Thymus (tissue), 11 donors: ENCODE measurements at regions not wholly inside any gene's neighbourhood (a gene's known extent, or its start where the extent isn't known, plus 50 kb on each side); places are given as distances from the start of the nearest gene placed in this dataset.

Experiments used
- DNase-seq, 9 donors: peaks; one replicate each; pipeline ENCODE4 v3.0.0-alpha.2; 2013; ENCODE audit warnings: low spot score in 9 of 9, low read depth in 6 of 9, missing footprints in 1 of 9
- H3K27ac ChIP-seq, 2 donors: one replicate each; pipeline ENCODE4 v1.5.1; 2013; ENCODE audit warnings: control low read depth in 1 of 2, low read depth in 1 of 2, low read length in 1 of 2, mild to moderate bottlenecking in 1 of 2, moderate library complexity in 1 of 2
- H3K27me3 ChIP-seq, 2 donors: one replicate each; pipeline ENCODE4 v1.5.1; 2013; ENCODE audit warnings: low read length in 1 of 2; ENCODE audit not compliant: control insufficient read depth in 2 of 2, insufficient read depth in 1 of 2
- H3K36me3 ChIP-seq, 2 donors: one replicate each; pipeline ENCODE4 v1.5.1; 2013; ENCODE audit warnings: low read length in 1 of 2, mild to moderate bottlenecking in 1 of 2, moderate library complexity in 1 of 2; ENCODE audit not compliant: control insufficient read depth in 2 of 2, insufficient read depth in 2 of 2
- H3K4me1 ChIP-seq, 2 donors: one replicate each; pipeline ENCODE4 v1.5.1; 2013; ENCODE audit warnings: low read length in 2 of 2; ENCODE audit not compliant: control insufficient read depth in 2 of 2, insufficient read depth in 2 of 2
- H3K4me3 ChIP-seq, 2 donors: one replicate each; pipeline ENCODE4 v1.5.1; 2013; ENCODE audit warnings: low read length in 2 of 2, control low read depth in 1 of 2, mild to moderate bottlenecking in 1 of 2
- H3K9me3 ChIP-seq, 2 donors: one replicate each; pipeline ENCODE4 v1.5.1; 2013; ENCODE audit warnings: low read length in 1 of 2, mild to moderate bottlenecking in 1 of 2; ENCODE audit not compliant: control insufficient read depth in 2 of 2, insufficient read depth in 1 of 2
- WGBS: extraction: QIAGEN DNeasy Blood & Tissue Kit; methylation state at CpG from one replicate; pipeline ENCODE4 v1.1.7; 2013; 5-methylcytosine and 5-hydroxymethylcytosine counted together
- donor health status: healthy.

DNA sequence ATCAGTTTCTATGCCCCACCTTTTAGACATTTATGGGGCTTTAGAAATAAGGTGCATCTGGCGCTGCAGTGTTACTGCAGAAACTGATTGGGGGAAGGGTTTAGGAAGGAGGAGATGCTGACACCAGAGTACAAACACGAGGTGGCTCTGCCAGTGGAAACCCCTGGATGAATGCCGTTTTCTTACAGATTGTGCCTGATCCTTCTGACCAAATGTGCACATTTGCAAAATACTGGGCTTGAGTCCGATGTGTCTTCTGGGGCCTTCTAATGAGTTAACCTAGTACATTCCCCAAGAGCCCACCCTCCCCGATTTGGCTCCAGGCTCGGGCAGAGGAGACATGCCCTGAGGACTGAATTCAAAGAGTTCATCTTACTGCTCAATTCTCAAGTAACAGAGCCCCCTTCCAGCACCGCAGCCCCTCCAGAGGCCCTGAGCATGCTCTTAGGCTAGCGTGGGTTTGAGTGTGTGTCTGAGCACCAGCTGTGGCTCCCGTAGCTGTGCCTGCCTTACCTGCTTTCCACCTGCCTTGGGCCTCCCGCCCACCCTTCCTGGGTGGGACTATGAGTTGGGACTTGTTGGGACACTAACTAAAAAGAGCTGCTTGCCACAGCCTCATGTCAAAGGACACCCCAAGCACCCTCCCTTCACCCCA, 116.7 kb upstream of the COPS8 start:
- Histone ChIP-seq H3K9me3 (no peaks in the 10 kb centered on the region), H3K27ac (peak overlapping the region; percentile 80 to 83), H3K36me3 (no peaks in the 10 kb centered on the region), H3K4me1 (peaks cover 21 to 64% of the 10 kb centered on the region in 2 donors), H3K4me3 (no peak overlapping the region), H3K27me3 (no peaks in the 10 kb centered on the region)
- DNase-seq, result peak in 3 of 9 donors; percentile 23 to 59 (median 26)
- 65% methylated on average over 10 of the region's 10 CpGs for WGBS

- Histone ChIP-seq H3K9me3 (no peaks in the 10 kb centered on the region), H3K27ac (peak overlapping the region; percentile 80 to 83), H3K36me3 (no peaks in the 10 kb centered on the region), H3K27me3 (no peaks in the 10 kb centered on the region), H3K4me1 (peaks cover 21 to 64% of the 10 kb centered on the region in 2 donors), H3K4me3 (peak overlapping the region; percentile 1 to 29)
- DNase-seq, result peak in 6 of 9 donors; percentile 27 to 76 (median 48)
- 22% methylated on average over 17 of the region's 17 CpGs for WGBS
These were observed 115.7 kb upstream of the COPS8 start for GRCh38 chr2:236969767-236970655.

DNA sequence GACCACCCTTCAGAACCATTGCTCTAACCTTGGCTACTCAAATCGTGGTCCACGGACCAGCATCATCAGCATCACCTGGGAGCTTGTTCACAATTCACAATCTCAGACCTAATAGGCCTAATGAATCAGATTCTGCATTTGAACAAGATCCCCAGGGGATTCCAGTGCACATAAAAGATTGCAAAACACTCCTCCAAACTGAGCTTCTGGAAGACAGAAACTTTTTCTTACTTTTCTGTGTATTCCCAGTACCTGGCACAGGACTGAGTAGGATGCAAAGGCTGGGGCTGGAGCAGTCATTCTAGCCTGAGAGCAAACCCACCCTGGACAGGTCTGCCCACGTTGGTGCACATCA, 115.1 kb upstream of the COPS8 start:
- DNase-seq, result no peak
- H3K4me3 ChIP-seq, result no peak overlapping the region
- no peaks in the 10 kb centered on the region for H3K27me3 ChIP-seq
- 97% methylated on average over 3 of the region's 3 CpGs for WGBS
- peak overlapping the region; percentile 36 to 83 for H3K27ac ChIP-seq
- no peaks in the 10 kb centered on the region for H3K36me3 ChIP-seq
- peaks cover 21 to 64% of the 10 kb centered on the region in 2 donors for H3K4me1 ChIP-seq
- no peaks in the 10 kb centered on the region for H3K9me3 ChIP-seq

GRCh38 chr2:236971131-236971821, 114.4 kb upstream of the COPS8 start:
- Histone ChIP-seq H3K4me1 (peaks cover 21 to 64% of the 10 kb centered on the region in 2 donors), H3K27me3 (no peaks in the 10 kb centered on the region), H3K27ac (no peak overlapping the region), H3K36me3 (no peaks in the 10 kb centered on the region), H3K4me3 (no peak overlapping the region), H3K9me3 (no peaks in the 10 kb centered on the region)
- no peak for DNase-seq
- 94% methylated on average over 15 of the region's 15 CpGs for whole genome bisulfite sequencing

DNA sequence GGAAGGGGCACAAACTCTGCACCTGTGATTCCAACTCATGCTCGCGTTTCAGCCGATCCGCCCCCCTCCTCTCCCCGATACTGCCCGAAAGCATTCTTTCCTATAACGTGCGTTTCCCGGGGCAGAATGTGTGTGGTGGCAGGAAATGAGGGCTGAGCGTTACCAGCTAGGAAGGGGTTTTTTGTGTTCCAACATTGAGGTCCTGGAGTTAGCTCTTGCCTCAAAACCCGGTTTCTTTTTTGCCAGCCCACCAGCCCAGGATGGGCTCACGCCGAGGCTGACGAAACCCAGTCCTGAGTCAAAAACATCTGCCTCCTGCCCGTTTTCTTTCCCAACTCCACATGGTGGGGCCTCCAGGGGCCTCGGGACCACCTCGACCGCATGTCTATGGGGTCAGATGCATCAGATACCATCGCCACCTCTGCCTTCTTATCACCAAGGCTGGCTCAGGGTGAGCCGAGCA, 113.7 kb upstream of the COPS8 start:
- H3K4me1 ChIP-seq, result peaks cover 21 to 61% of the 10 kb centered on the region in 2 donors
- 86% methylated on average over 20 of the region's 20 CpGs for WGBS
- no peaks in the 10 kb centered on the region for H3K27me3 ChIP-seq
- H3K36me3 ChIP-seq, result no peaks in the 10 kb centered on the region
- H3K27ac ChIP-seq, result no peak overlapping the region
- H3K9me3 ChIP-seq, result no peaks in the 10 kb centered on the region
- DNase-seq, result no peak
- H3K4me3 ChIP-seq, result no peak overlapping the region

DNA sequence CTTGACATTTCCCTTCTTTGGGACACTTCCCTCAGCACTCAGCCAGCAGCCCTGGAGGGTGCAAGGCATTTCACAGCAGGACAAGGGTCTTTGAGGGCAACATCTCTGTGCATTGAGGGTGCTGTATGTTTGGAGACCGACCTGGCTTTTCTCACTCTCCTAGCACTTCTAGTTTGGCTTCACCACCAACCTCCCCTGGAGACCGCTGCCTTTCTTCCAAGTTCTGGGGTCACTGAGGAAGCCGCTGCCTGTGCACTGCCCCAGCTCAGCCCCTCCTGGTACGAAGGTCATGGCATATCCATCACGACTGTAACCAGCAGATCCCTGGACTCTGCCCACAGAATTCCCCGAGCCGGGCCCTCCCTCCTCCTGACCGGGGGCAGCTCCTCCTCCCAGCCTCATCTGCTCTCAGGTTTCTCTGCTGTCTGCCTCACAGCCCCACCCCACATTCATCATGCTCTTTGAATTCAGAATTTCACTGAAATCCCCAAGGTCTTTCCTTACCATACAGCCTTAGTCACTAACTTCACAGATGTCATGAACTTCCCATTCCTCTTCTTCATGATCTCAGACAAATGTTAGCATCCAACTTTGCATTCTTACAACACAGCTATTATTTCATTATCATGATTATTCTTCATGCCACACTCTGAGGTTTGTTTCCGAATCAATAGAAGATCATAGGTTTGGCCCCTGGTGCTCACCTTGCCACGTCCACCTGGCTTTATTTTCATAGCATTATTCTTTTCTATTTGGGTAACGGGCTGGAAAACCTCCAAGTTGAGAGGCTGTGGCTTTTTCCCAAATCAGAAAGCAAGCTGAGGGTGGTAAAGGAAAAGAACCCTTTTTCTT, 113.0 kb upstream of the COPS8 start:
- H3K27ac ChIP-seq, result peak overlapping the region; percentile 33 to 66
- DNase-seq, result no peak
- H3K9me3 ChIP-seq, result no peaks in the 10 kb centered on the region
- peaks cover 18 to 53% of the 10 kb centered on the region in 2 donors for H3K4me1 ChIP-seq
- no peaks in the 10 kb centered on the region for H3K27me3 ChIP-seq
- 90% methylated on average over 11 of the region's 11 CpGs for WGBS
- H3K4me3 ChIP-seq, result no peak overlapping the region
- no peaks in the 10 kb centered on the region for H3K36me3 ChIP-seq

GRCh38 chr2:236973343-236973980, 112.2 kb upstream of the COPS8 start:
- DNase-seq, result no peak
- no peaks in the 10 kb centered on the region for H3K27me3 ChIP-seq
- peak overlapping the region in 1 of 2 donors; percentile 66 for H3K27ac ChIP-seq
- WGBS, result 92% methylated on average over 7 of the region's 7 CpGs
- peaks cover 16 to 45% of the 10 kb centered on the region in 2 donors for H3K4me1 ChIP-seq
- H3K9me3 ChIP-seq, result no peaks in the 10 kb centered on the region
- H3K4me3 ChIP-seq, result no peak overlapping the region
- no peaks in the 10 kb centered on the region for H3K36me3 ChIP-seq

DNA sequence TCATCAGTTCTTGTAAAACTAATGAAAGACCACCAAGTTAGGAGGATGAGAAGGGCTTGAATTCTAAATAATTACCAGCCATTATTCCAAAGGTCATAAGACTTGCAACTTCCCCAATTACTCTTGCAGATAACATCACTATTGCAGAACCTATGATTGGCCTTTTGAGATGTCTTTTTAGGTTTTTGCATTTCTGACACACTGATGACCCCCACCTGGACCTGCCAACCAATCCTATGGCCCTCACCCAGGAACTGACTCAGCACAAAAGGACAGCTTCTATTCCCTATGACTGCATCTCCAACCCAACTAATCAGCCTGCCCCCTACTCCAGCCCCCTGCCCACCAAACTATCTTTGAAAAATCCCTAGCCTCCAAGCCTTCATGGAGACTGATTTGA, 111.5 kb upstream of the COPS8 start:
- Histone ChIP-seq H3K9me3 (no peaks in the 10 kb centered on the region), H3K27ac (no peak overlapping the region), H3K4me3 (no peak overlapping the region), H3K4me1 (peaks cover 11 to 39% of the 10 kb centered on the region in 2 donors), H3K27me3 (no peaks in the 10 kb centered on the region), H3K36me3 (no peaks in the 10 kb centered on the region)
- no peak for DNase-seq
